Esophagus squamous epithelium (tissue), 5 donors: ENCODE measurements at regions not wholly inside any gene's neighbourhood (a gene's known extent, or its start where the extent isn't known, plus 50 kb on each side); places are given as distances from the start of the nearest gene placed in this dataset.

Experiments
- DNase-seq: peaks from one replicate; lab custom pipeline; 2025; lab: John Stamatoyannopoulos, UW
- H3K27ac ChIP-seq, 4 donors: fragments of 200-600 bp; sonication (generic); one replicate each; pipeline ENCODE4 v1.5.1; 2016 to 2019; ENCODE audit warnings: mild to moderate bottlenecking in 1 of 4
- H3K27me3 ChIP-seq, 4 donors: fragments of 200-600 bp; sonication (generic); 1 replicate in 3 of 4; 2 replicates in 1 of 4; pipeline versions ENCODE4 v1.5.1 to v1.6.0; 2017 to 2021; ENCODE audit warnings: antibody characterized with exemption in 1 of 4
- H3K36me3 ChIP-seq, 3 donors: fragments of 200-600 bp; sonication (generic); one replicate each; pipeline ENCODE4 v1.5.1; 2016 to 2019
- H3K4me1 ChIP-seq, 3 donors: fragments of 200-600 bp; sonication (generic); one replicate each; pipeline ENCODE4 v1.5.1; 2017 to 2019
- H3K4me3 ChIP-seq, 4 donors: fragments of 200-600 bp; sonication (generic); 1 replicate in 3 of 4; 2 replicates in 1 of 4; pipeline ENCODE4 v1.5.1; 2016 to 2019; ENCODE audit warnings: mild to moderate bottlenecking in 2 of 4, moderate library complexity in 1 of 4
- H3K9me3 ChIP-seq, 3 donors: fragments of 200-600 bp; sonication (generic); one replicate each; pipeline ENCODE4 v1.5.1; 2016 to 2019
- CTCF ChIP-seq, 6 experiments: fragments of 450-650 bp in 4 of 6; fragments of 200-600 bp in 2 of 6; sonication (generic) in 2 of 6; IDR thresholded peaks; one replicate each; pipeline ENCODE4 v1.5.1; 2016 to 2019; ENCODE audit warnings: antibody characterized with exemption in 6 of 6, mild to moderate bottlenecking in 4 of 6, moderate library complexity in 4 of 6
- POLR2A ChIP-seq, 4 donors: fragments of 450-650 bp; IDR thresholded peaks; one replicate each; pipeline ENCODE4 v1.6.1; 2017; ENCODE audit warnings: antibody characterized with exemption in 4 of 4, mild to moderate bottlenecking in 4 of 4, moderate library complexity in 3 of 4
- WGBS, 2 donors: methylation state at CpG; one replicate each; pipeline ENCODE4 v1.1.5; 2018; 5-methylcytosine and 5-hydroxymethylcytosine counted together
- intact Hi-C: fragments of 100-400 bp; cut with DNase I; formaldehyde crosslinking; loops from one replicate; pipeline ENCODE4 v1.15.0; 2022
- donor health status: DM: yes; HTN: yes; CAD: no.

- no peak overlapping the region for H3K4me3 ChIP-seq
- no peaks in the 10 kb centered on the region for H3K9me3 ChIP-seq
- intact Hi-C loops = no loop called here
- no peaks in the 10 kb centered on the region for H3K4me1 ChIP-seq
- H3K36me3 ChIP-seq = no peaks in the 10 kb centered on the region
- no peak overlapping the region for H3K27ac ChIP-seq
- WGBS, 2 donors = 24 to 34% methylated on average over 5 of the region's 5 CpGs
- H3K27me3 ChIP-seq = peaks cover 0 to 5% (median 0%) of the 10 kb centered on the region in 4 donors
- TF ChIP-seq CTCF (IDR thresholded peaks at IDR 0.05) (no peak), POLR2A (IDR thresholded peaks at IDR 0.05) (no peak)
- DNase-seq = no peak
These were observed 54.4 kb upstream of the PROX1 start for GRCh38 chr1:213933336-213933735.

- Histone ChIP-seq H3K36me3 (no peaks in the 10 kb centered on the region), H3K27me3 (peaks cover 0 to 5% (median 0%) of the 10 kb centered on the region in 4 donors), H3K27ac (no peak overlapping the region), H3K4me1 (no peaks in the 10 kb centered on the region), H3K4me3 (no peak overlapping the region), H3K9me3 (no peaks in the 10 kb centered on the region)
- DNase-seq = no peak
- TF ChIP-seq POLR2A (IDR thresholded peaks at IDR 0.05) (no peak), CTCF (IDR thresholded peaks at IDR 0.05) (no peak)
- intact Hi-C loops = no loop called here
- 43 to 49% methylated on average over 5 of the region's 5 CpGs for WGBS, 2 donors
These were observed 53.1 kb upstream of the PROX1 start for GRCh38 chr1:213934649-213935048.

GRCh38 chr1:213936571-213936970 is 51.2 kb upstream of the PROX1 start:
- no peaks in the 10 kb centered on the region for H3K36me3 ChIP-seq
- intact Hi-C loops = no loop called here
- peaks cover 0 to 2% (median 0%) of the 10 kb centered on the region in 4 donors for H3K27me3 ChIP-seq
- no peaks in the 10 kb centered on the region for H3K9me3 ChIP-seq
- 67 to 80% methylated on average over 3 of the region's 3 CpGs for WGBS, 2 donors
- no peak for DNase-seq
- no peaks in the 10 kb centered on the region for H3K4me1 ChIP-seq
- H3K4me3 ChIP-seq = no peak overlapping the region
- H3K27ac ChIP-seq = no peak overlapping the region
- no peak for TF ChIP-seq POLR2A (IDR thresholded peaks at IDR 0.05)
- no peak for TF ChIP-seq CTCF (IDR thresholded peaks at IDR 0.05)
